Suprapubic skin (tissue), 4 donors: ENCODE measurements at regions not wholly inside any gene's neighbourhood (a gene's known extent, or its start where the extent isn't known, plus 50 kb on each side); places are given as distances from the start of the nearest gene placed in this dataset.

Source experiments
- CTCF ChIP-seq, 2 donors: fragments of 200-600 bp in 1 of 2; fragments of 450-650 bp in 1 of 2; sonication (generic) in 1 of 2; IDR thresholded peaks; one replicate each; pipeline ENCODE4 v1.5.1; 2016 to 2019; ENCODE audit warnings: antibody characterized with exemption in 2 of 2, mild to moderate bottlenecking in 1 of 2, moderate library complexity in 1 of 2
- EP300 ChIP-seq: sonication (generic); formaldehyde crosslinking; IDR thresholded peaks from one replicate; pipeline ENCODE4 v1.6.1; 2017; ENCODE audit warnings: antibody characterized with exemption
- POLR2A ChIP-seq, 2 donors: fragments of 450-650 bp; IDR thresholded peaks; one replicate each; pipeline ENCODE4 v1.6.1; 2017; ENCODE audit warnings: antibody characterized with exemption in 2 of 2, mild to moderate bottlenecking in 2 of 2, moderate library complexity in 2 of 2
- POLR2AphosphoS5 ChIP-seq, 3 donors: sonication (generic); formaldehyde crosslinking; IDR thresholded peaks; one replicate each; pipeline ENCODE4 v1.6.1; 2017; ENCODE audit warnings: antibody characterized with exemption in 3 of 3

GRCh38 chr2:219783359-219783975 is 156.0 kb downstream of the SLC4A3 start:
- TF ChIP-seq POLR2AphosphoS5 (IDR thresholded peaks at IDR 0.05) (no peak), POLR2A (IDR thresholded peaks at IDR 0.05) (no peak), EP300 (no peak), CTCF (IDR thresholded peaks at IDR 0.05) (no peak)
